HK-2 (cell line): ENCODE measurements at regions not wholly inside any gene's neighbourhood (a gene's known extent, or its start where the extent isn't known, plus 50 kb on each side); places are given as distances from the start of the nearest gene placed in this dataset.

Experiments
- DNase-seq: peaks from one replicate; pipeline ENCODE4 v3.0.0-alpha.2; 2018; ENCODE audit not compliant: unreplicated experiment

- no peak for DNase-seq
These were observed 187.1 kb downstream of the BRD1 start for GRCh38 chr22:49640366-49641095.

DNA sequence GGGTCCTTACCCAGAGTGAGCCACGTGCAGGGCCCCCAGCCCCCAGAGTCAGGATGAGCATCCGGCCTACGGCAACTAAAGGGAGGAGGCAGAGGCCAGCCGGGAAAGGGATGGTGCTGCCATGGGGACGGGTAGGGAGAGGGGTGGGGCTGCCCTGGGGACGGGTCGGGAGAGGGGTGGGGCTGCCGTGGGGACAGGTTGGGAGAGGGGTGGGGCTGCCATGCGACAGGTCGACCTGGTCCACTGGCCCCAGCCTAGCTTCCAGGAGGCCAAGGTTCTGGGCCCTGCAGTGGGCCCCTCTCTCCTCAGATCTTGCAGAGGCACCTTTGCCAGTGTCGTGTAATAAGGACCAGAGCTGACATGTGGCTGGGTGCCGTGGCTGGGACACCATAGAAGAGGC lies 187.7 kb downstream of the BRD1 start:
- DNase-seq, result no peak

GRCh38 chr22:49638788-49639187 lies 188.9 kb downstream of the BRD1 start:
- peak; percentile 63 for DNase-seq

GRCh38 chr22:49638001-49638400 lies 189.7 kb downstream of the BRD1 start:
- no peak for DNase-seq

DNA sequence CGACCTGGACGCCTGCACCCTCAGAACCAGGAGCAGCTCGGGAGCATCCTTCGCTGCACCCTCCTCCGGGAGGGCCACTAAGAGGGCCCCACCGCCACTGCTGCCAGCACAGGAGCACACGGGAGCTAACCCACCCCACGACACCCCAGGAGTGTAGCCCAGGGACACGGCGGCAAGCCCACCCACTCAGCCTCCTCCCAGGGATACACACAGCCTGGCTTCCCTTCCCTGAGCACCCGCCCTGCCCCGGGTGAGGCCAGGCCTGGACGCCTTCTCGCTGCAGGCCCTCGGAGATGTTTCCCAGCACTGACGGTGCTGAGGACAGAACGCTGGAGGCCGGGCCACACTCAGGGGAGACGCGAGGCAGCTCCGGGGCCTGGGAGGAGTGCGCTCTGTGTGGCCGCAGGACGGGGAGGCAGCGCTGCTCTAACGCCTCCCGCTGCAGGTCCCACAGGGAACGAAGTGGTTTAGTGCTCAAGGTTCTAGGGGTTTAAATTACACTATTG lies 190.4 kb downstream of the BRD1 start:
- DNase-seq, result no peak

DNA sequence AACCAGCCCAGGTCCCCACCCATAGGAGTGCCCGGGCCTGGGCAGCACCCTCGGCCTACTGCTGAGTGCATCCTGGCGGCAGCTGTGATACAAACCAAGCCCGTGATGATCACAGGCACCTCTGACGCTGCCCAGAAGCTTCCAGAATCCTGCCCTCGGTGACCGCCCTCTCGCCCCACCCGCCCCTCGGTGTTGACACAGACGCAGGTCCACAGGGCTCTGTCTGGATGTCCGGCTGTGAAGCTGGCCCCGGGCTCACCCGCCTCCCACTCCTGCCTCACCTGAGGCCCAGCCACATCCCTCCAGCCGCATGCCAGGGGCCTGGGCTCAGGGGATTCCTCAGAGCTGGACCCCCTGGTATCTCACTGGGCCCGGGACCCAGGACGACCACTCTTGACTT lies 191.0 kb downstream of the BRD1 start:
- no peak for DNase-seq

DNA sequence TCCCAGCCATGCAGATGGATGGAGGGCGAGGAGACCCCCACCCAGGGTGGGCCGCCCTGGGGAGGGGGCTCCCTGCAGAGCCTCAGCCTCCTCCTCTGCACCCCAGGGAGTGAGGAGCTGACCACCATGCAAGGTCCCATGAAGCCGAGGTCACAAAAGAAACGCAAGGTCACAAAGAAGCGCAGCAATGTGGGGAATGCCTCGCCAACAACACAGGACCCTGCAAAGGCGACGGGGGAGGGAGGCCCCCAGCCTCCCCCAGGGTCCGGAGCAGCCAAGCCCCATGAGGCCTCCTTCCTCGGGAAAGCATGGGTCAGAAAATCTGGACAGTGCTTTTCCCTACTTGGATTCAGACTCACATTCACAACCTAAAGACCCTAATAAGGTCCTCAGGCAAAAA lies 191.5 kb downstream of the BRD1 start:
- DNase-seq, result no peak

GRCh38 chr22:49634006-49634772 lies 193.5 kb downstream of the BRD1 start:
- no peak for DNase-seq

DNA sequence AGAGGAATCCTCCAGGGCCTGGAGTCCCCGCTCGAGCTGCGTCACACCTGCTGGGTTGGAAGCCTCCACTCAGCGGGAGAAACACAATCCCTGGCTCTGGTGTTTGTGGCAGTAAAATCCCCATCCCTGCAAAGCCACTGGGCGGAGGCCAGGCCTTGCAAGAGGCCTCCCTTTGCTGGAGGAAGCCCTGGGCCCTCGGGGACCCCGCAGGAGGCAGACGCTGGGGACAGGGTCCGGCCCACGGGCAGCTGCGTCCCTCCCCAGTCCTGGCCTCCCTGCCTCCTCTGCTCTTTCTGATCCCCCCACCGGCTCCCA lies 194.7 kb downstream of the BRD1 start:
- DNase-seq, result no peak

- DNase-seq, result peak; percentile 55
These were observed 195.3 kb downstream of the BRD1 start for GRCh38 chr22:49632199-49633009.

DNA sequence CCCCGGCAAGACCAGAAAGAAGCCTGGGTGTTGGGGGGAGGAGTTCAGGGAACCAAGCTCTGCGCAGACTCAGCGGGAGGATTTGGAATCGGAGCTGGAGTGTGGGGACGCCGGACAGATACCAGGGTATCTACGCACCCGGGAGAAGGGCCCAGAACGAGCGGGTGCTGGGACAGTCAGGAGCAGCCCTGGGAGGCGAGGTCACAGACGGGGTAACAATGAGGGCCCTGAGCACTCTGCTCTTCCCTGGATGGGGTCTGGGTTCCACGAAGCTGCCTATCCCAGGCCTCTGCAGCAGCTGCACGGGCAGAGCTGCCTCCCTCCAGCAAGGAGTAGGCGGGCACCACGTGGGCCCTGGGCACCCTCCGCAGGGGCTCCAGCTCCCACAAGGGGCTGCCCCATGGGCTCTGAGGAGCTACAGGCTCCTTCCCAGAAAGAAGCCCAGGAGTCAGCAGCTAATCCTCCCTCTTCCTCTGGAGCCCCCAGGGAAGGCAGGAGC lies 197.2 kb downstream of the BRD1 start:
- DNase-seq, result no peak

DNA sequence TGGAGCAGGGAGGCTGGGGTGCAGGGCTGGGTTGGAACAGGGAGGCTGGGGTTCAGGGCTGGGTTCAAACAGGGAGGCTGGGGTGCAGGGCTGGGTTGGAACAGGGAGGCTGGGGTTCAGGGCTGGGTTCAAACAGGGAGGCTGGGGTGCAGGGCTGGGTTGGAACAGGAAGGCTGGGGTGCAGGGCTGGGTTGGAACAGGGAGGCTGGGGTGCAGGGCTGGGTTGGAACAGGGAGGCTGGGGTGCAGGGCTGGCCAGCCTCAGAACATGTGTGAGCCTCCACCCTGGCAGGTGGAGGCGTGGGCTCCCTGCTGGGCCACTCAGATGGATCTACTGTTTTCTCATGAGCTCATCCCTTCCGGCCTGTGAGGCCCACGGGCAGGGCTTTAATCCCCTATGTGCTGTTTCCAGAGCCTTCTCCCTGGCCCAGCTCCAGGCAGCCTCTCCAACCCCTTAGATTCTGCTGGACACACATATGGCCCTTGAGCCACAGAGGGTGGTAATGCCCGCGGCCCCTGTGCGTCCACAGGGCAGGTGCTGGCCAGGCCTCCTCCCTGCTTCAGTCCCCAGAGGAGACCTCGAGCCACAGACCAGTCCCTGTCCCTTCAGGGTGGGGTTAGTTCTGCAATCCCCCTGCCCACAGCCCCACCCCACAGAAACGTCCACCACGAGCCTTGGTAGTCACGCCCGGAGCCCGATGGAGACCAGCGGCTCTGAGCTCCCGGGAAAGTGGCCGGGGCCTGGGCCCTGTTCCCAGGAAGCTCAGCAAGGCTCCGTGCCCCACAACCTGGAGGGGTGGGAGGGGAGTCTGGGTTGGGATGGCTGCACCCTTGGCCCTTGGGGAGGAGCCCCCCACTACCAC lies 197.9 kb downstream of the BRD1 start:
- no peak for DNase-seq

DNA sequence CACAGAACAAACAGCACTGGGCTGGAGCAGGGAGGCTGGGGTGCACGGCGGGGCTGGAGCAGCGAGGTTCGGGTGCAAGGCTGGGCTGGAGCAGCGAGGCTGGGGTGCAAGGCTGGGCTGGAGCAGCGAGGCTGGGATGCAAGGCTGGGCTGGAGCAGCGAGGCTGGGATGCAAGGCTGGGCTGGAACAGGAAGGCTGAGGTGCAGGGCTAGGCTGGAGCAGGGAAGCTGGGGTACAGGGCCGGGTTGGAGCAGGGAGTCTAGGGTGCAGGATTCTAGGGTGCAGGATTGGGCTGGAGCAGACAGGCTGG lies 198.5 kb downstream of the BRD1 start:
- DNase-seq, result no peak

DNA sequence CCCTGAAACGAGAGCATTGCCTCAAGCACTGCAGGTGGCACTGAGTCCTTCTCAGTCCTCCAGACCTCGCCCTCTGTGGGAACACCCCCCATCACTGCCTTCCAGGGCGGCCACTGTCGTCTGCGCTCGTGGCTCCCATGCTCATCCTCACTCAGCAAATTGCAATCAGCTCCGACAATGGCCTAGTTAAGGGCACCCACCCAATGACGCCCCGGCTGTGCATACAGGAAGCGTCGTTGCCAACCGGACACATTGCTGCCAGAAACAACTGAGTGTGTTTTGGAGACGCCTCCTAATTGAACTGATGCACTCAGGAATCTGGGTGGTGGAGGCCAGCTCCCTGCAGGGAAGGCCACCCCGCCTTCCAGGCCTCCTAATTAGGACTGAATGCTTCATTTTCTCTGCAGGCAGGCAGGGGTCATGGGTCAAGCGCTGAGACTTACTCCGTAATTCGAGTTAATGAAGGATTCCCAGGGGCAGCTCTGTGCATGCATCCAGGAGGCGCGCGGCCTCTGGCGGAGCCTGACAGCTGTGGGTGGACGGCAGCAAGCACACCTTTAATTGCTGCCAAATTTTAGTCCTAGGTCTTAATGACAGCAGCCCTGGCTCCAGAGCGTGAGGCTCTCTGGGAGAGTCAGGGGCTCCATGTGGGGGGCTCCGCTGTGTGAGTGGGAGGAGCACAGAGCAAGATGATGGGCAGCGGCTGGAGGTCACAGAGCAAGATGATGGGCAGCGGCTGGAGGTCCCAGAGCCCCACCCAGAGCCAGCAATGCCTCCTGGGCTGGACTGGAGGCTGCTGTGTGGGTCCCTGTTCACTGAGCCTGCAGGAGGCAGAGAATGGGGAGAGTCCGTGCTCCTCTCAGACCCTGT lies 199.0 kb downstream of the BRD1 start:
- no peak for DNase-seq

- no peak for DNase-seq
These were observed 200.2 kb downstream of the BRD1 start for GRCh38 chr22:49627217-49628181.

DNA sequence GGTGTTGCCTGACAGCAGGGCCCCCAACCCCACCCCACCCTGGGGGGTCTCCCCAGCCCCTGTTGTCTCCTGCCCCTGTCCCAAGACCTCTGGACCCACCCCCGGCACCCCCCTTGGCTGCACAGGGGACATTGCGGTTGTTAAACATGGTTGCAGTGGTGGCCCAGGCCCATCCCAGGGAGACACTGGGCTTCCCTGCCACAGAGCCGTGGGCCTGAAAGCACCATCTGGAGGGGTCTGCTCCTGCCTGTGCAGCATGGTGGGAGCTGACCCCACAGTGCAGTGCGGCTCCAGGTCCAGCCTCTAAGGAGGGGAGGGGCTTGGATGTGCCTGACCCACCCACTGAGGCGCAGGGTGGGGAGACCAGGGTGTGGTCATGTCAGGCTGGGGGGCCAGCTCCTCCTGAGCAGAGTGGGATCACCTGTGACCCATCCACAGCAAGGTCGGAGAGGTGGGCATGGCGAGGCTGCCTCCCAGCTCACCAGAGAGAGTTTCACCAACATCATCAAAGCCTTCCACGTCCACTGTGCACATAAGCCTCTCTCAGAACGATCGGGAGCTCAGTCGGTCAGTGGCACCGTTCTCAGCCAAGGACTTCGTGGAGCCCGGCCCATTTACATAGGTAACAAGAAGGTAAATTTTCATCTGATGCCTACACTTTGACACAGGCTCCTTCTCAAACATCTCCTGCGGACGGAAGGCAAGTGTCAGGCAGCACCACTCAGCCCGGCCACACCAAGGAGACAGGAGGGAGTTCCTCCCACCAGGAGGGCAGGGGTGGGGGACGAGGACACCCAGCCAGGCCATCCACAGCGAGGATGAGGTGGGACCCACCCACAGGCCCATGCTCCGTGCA lies 201.1 kb downstream of the BRD1 start:
- DNase-seq, result no peak

- DNase-seq, result no peak
These were observed 203.1 kb downstream of the BRD1 start for GRCh38 chr22:49624421-49625177.

- DNase-seq, result no peak
These were observed 204.0 kb downstream of the BRD1 start for GRCh38 chr22:49623715-49624114.
